LNCaP clone FGC (cell line): ENCODE measurements at regions not wholly inside any gene's neighbourhood (a gene's known extent, or its start where the extent isn't known, plus 50 kb on each side); places are given as distances from the start of the nearest gene placed in this dataset.
"Not testable (repeated sequence)": the region's sequence is repeated elsewhere in the genome, so short reads cannot be mapped to it uniquely, and the experiment has no call there.

Source experiments
- DNase-seq: peaks from one replicate; pipeline ENCODE4 v3.0.0-alpha.2; 2011; ENCODE audit warnings: low read depth
- H3K4me3 ChIP-seq: 2 replicates; pipeline ENCODE4 v1.5.1; 2011; ENCODE audit warnings: mild to moderate bottlenecking, low read depth, low read length, control low read depth
- CTCF ChIP-seq: IDR thresholded peaks from 2 replicates; pipeline ENCODE4 v1.5.1; 2012; ENCODE audit warnings: mild to moderate bottlenecking; ENCODE audit not compliant: control insufficient read depth, insufficient read depth; ENCODE audit errors: extremely low read depth

GRCh38 chr5:93682471-93683404, 58.7 kb downstream of the POU5F2 start:
- not testable (repeated sequence) for DNase-seq, H3K4me3 ChIP-seq

GRCh38 chr5:93681432-93681831, 60.0 kb downstream of the POU5F2 start:
- TF ChIP-seq CTCF, result peak; percentile 19; the same call in 1 of the 2 replicates
- H3K4me3 ChIP-seq, result no peak overlapping the region
- DNase-seq, result no peak

- no peak overlapping the region for H3K4me3 ChIP-seq
- DNase-seq, result peak; percentile 83
Observed at GRCh38 chr5:93677359-93677891, 64.0 kb downstream of the POU5F2 start.

GRCh38 chr5:93676704-93677103, 64.7 kb downstream of the POU5F2 start:
- TF ChIP-seq CTCF, result no peak
- no peak for DNase-seq
- no peak overlapping the region for H3K4me3 ChIP-seq

More at GRCh38 chr5:93677359-93677891, 64.0 kb downstream of the POU5F2 start:
- TF ChIP-seq CTCF, result no peak

GRCh38 chr5:93675460-93676450, 65.6 kb downstream of the POU5F2 start:
- DNase-seq, result peak; percentile 54
- TF ChIP-seq CTCF, result no peak
- H3K4me3 ChIP-seq, result no peak overlapping the region

- peak; percentile 37 for DNase-seq
- no peak overlapping the region for H3K4me3 ChIP-seq
- TF ChIP-seq CTCF, result no peak
Observed at GRCh38 chr5:93674866-93675459, 66.4 kb downstream of the POU5F2 start.
